Right cardiac atrium (tissue), 5 donors: ENCODE measurements at regions not wholly inside any gene's neighbourhood (a gene's known extent, or its start where the extent isn't known, plus 50 kb on each side); places are given as distances from the start of the nearest gene placed in this dataset.

Experiments used
- ATAC-seq, 2 donors: fragments of 200-7000 bp; cut with Tn5 transposase; one replicate each; pipeline versions ENCODE4 v1.8.0 to v1.9.1; 2020; ENCODE audit warnings: moderate library complexity in 2 of 2, mild to moderate bottlenecking in 1 of 2
- DNase-seq, 3 donors: peaks; one replicate each; pipeline ENCODE4 v3.0.0-alpha.2; 2020
- H3K27ac ChIP-seq: one replicate; pipeline ENCODE4 v1.5.1; 2013; ENCODE audit warnings: mild to moderate bottlenecking, low read length, control low read depth, moderate library complexity
- H3K27me3 ChIP-seq: one replicate; pipeline ENCODE4 v1.6.1; 2013; ENCODE audit not compliant: control insufficient read depth, insufficient read depth
- H3K4me1 ChIP-seq: one replicate; pipeline ENCODE4 v1.6.1; 2013; ENCODE audit warnings: low read length; ENCODE audit not compliant: control insufficient read depth, insufficient read depth
- H3K4me3 ChIP-seq: one replicate; pipeline ENCODE4 v1.5.1; 2013; ENCODE audit warnings: low read length, control low read depth
- H3K9me3 ChIP-seq: one replicate; pipeline ENCODE4 v1.6.1; 2013; ENCODE audit warnings: low read length; ENCODE audit not compliant: control insufficient read depth
- WGBS: extraction: QIAGEN DNeasy Blood & Tissue Kit; methylation state at CpG from one replicate; pipeline ENCODE4 v1.1.7; 2013; 5-methylcytosine and 5-hydroxymethylcytosine counted together
- intact Hi-C, 4 donors: fragments of 100-400 bp; cut with DNase I; formaldehyde crosslinking; loops; one replicate each; pipeline versions ENCODE4 v1.11.0 to v1.14.0; 2022 to 2023
- donor health status: healthy with polysubstance abuse.
- donor health status: DM: no; HTN: yes; CAD: no.
- donor health status: DM: no; HTN: no; CAD: no.
- donor health status: DM: no; HTN: yes; CAD: no; lungs with severe emphysema.
- donor health status: DM: yes; HTN: yes; CAD: no.

DNA sequence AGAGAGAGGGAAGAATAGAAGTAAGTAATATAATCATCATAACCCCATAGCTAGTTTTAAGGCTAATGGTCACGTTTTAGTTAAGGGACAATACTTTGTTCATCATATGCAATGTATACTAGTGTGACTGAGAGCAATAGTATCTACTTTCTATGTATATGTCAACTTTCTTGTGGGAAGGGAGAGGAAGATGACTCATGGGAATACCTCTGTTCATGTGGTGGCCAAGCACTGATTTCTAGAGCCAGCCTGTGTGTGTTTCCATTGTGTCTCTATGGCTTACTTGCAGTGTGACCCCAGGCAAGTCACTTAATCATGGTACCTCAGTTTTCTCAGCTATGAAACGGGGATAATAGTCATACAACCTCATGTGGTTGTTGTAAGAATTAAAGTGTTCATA lies 639.6 kb downstream of the CETN3 start:
- H3K27ac ChIP-seq: no peak overlapping the region
- H3K9me3 ChIP-seq: no peaks in the 10 kb centered on the region
- H3K4me3 ChIP-seq: no peak overlapping the region
- ATAC-seq (no peak), DNase-seq (no peak)
- no peaks in the 10 kb centered on the region for H3K4me1 ChIP-seq
- H3K27me3 ChIP-seq: no peaks in the 10 kb centered on the region
- intact Hi-C loops: no loop called here
- whole genome bisulfite sequencing: 80% methylated on average over 2 of the region's 2 CpGs

DNA sequence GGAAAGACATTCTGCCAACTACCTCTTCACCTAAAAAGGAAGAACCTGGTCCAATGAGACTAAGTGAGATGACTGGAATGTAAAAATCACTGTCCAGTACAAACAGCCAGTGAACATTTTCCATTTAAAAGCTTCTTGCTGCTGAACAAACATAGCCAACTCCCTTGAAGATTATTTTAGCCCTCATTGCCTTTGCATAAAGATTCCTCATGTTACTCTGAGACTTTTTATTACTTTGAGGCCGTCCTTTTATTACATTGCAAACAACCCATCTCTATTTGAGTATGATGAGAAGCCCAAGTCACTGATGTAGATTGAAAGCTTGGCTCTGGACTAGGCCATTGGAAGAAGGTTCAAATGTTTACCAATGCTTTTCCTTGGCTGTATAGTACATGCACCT lies 649.8 kb downstream of the CETN3 start:
- DNase-seq: no peak
- Histone ChIP-seq H3K27ac (no peak overlapping the region), H3K9me3 (no peaks in the 10 kb centered on the region), H3K27me3 (no peaks in the 10 kb centered on the region), H3K4me3 (no peak overlapping the region), H3K4me1 (peaks cover 1% of the 10 kb centered on the region)
- intact Hi-C loops: no loop called here
- WGBS: 87% methylated on average over 1 of the region's 1 CpG
- ATAC-seq: no peak

DNA sequence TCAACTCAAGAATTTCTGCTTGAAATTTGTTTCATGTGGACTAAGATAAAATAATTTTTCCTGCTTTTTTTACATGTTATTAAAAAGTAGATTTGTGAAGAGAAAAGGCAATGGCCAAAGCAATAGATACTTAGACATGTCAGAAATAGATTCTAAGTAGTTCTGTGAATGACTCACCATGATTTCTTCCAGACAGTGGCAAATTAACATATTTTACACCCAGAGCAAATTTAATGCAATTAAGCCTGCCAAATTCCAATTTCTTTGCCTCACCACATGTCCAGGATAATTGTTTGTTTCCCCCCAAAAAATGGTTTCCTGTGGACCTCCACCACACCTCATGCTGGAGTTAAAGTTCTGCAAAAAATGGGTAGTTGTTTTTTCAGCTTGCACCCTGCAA lies 651.4 kb downstream of the CETN3 start:
- H3K27me3 ChIP-seq: no peaks in the 10 kb centered on the region
- ATAC-seq: no peak
- H3K9me3 ChIP-seq: no peaks in the 10 kb centered on the region
- H3K4me3 ChIP-seq: no peak overlapping the region
- peaks cover 1% of the 10 kb centered on the region for H3K4me1 ChIP-seq
- intact Hi-C loops: no loop called here
- no peak overlapping the region for H3K27ac ChIP-seq
- no peak for DNase-seq

DNA sequence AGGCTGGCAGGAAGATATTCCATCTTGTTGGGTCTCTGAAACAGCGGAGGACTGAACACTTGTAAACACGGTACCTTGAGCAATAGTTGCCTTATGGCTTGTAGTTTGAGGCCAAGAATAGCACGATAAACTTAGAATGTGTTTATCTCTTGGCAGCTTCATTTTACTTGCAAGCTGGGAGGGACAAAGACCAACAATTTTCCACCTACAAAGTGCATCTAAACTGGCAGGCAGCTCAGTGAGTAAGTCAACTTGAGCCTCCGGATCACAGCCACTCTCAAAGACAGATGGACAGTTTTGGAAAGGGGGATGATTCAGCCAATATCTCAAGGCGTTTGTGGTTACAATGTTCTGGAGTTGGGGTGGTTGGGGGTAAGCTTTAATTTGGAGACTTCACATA lies 652.6 kb downstream of the CETN3 start:
- 43% methylated on average over 5 of the region's 5 CpGs for WGBS
- peak overlapping the region; percentile 78 for H3K27ac ChIP-seq
- DNase-seq: peak in 1 of 3 donors; percentile 21
- H3K9me3 ChIP-seq: no peaks in the 10 kb centered on the region
- peaks cover 1% of the 10 kb centered on the region for H3K4me1 ChIP-seq
- intact Hi-C loops: no loop called here
- H3K4me3 ChIP-seq: peak overlapping the region; percentile 36
- H3K27me3 ChIP-seq: no peaks in the 10 kb centered on the region
- peak; percentile 88 to 97 for ATAC-seq

GRCh38 chr5:89755024-89755423 lies 654.5 kb downstream of the CETN3 start:
- WGBS: 97% methylated on average over 2 of the region's 2 CpGs
- ATAC-seq (no peak), DNase-seq (no peak)

DNA sequence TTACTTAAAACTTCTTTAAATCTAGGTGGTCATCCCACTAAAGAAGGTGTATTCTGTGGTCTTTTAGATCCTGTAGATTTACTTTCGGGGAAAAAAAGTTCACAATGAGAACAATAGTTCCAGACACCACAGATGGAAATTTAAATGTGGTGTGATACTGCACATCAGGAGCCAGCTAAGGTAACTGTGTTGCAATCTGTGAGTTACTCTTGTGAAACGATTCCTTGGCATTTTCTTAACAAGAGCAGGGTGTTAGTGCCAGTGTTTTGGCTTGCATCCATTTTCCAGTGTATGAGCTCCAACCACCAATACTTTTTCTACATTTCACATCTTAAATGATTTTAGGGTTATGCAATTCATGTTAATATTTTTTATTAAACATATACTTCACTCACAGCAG lies 674.5 kb downstream of the CETN3 start:
- no peak for DNase-seq
- no peaks in the 10 kb centered on the region for H3K4me1 ChIP-seq
- WGBS: 52% methylated on average over 2 of the region's 2 CpGs
- no peak overlapping the region for H3K4me3 ChIP-seq
- intact Hi-C loops: no loop called here
- H3K27ac ChIP-seq: no peak overlapping the region
- no peaks in the 10 kb centered on the region for H3K9me3 ChIP-seq
- ATAC-seq: no peak
- no peaks in the 10 kb centered on the region for H3K27me3 ChIP-seq

More at GRCh38 chr5:89755024-89755423, 654.5 kb downstream of the CETN3 start:
- H3K27ac ChIP-seq: no peak overlapping the region
- H3K9me3 ChIP-seq: no peaks in the 10 kb centered on the region
- H3K27me3 ChIP-seq: no peaks in the 10 kb centered on the region
- H3K4me1 ChIP-seq: peaks cover 1% of the 10 kb centered on the region
- intact Hi-C loops: no loop called here
- no peak overlapping the region for H3K4me3 ChIP-seq

DNA sequence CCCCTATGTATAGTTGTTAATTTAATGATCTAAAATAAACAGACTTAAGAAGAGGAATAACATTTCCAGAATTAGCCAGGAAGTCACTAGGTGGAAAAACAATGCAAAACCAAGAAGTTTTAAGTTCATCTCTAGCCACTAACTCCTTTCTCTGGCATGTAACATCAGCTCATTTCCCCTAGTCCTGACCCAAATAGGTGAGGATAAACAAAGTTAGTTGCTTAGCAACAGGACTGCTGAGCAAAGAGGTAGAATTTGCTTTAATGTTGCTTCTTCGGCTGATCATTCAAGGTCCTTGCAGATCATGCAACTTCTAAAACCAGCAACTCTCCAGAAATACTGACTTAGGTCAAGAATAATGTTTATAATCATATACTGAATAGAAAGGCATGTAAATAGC lies 675.8 kb downstream of the CETN3 start:
- intact Hi-C loops: no loop called here
- no peaks in the 10 kb centered on the region for H3K27me3 ChIP-seq
- no peak overlapping the region for H3K4me3 ChIP-seq
- no peak overlapping the region for H3K27ac ChIP-seq
- ATAC-seq (no peak), DNase-seq (no peak)
- WGBS: 76% methylated on average over 1 of the region's 1 CpG
- H3K4me1 ChIP-seq: no peaks in the 10 kb centered on the region
- H3K9me3 ChIP-seq: no peaks in the 10 kb centered on the region

DNA sequence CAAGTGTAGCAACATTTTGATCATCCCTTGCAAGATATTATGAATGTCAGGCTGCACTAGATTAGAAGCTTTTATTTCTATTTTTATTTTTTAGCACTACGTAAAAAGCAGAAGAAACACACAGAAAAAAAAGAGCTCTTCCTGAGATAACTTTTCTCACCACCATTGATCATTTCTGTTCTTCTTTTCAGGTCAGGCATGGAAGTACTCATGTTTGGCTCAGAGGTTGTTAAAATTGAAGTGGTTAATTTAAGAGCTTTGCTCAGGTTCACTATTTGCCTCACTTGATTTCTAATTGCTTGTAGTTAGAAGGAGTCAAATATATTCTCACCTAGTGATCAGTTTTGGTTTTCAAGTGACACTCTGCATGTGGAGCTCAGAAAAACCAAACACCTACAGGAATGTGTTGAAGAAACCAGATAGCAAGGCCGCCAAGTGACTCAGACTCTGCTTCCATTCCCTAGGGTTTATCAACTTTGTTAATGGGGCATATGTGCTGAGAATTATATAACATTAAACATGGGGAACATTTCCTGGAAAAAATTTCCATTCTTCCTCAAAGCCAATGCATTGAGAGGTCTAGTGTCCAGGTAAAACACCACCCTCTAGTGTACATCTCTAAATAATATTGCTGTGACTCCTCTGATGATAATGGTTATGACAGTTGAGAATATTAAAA lies 679.8 kb downstream of the CETN3 start:
- Histone ChIP-seq H3K4me1 (no peaks in the 10 kb centered on the region), H3K4me3 (no peak overlapping the region), H3K9me3 (no peaks in the 10 kb centered on the region), H3K27me3 (no peaks in the 10 kb centered on the region), H3K27ac (no peak overlapping the region)
- ATAC-seq: peak in 1 of 2 donors; percentile 68
- no peak for DNase-seq
- intact Hi-C loops: no loop called here
- WGBS: 60% methylated on average over 2 of the region's 2 CpGs

- DNase-seq (peak; percentile 40 to 76 (median 47)), ATAC-seq (peak; percentile 92 to 94)
- Histone ChIP-seq H3K4me1 (no peaks in the 10 kb centered on the region), H3K9me3 (no peaks in the 10 kb centered on the region), H3K4me3 (no peak overlapping the region), H3K27me3 (no peaks in the 10 kb centered on the region), H3K27ac (no peak overlapping the region)
- intact Hi-C loops: no loop called here
- WGBS: 6% methylated on average over 5 of the region's 5 CpGs
These were observed 680.8 kb downstream of the CETN3 start for GRCh38 chr5:89728750-89729149.

DNA sequence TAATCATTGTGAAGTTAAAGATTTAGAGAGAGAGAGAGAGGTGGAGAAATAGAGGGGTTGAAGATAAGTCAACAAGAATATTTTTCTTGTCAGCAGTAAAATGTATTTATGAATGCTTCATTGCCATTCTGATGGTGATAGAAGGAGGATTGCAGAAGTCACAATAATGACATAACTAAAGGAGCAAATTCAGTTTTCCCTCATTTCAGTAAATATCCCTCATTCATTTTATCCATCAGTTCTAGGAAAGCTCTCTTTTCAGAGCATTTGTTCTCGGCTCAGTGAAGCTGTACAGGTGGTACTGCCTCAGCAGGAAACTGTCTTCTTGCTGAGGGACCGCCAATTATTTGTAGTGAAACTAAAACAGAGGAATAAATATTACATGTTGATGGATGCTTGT lies 681.4 kb downstream of the CETN3 start:
- Histone ChIP-seq H3K9me3 (no peaks in the 10 kb centered on the region), H3K27ac (no peak overlapping the region), H3K4me1 (no peaks in the 10 kb centered on the region), H3K27me3 (no peaks in the 10 kb centered on the region), H3K4me3 (no peak overlapping the region)
- intact Hi-C loops: no loop called here
- DNase-seq (no peak), ATAC-seq (no peak)
- WGBS: 79% methylated on average over 2 of the region's 2 CpGs

- no peak for DNase-seq
- Histone ChIP-seq H3K9me3 (no peaks in the 10 kb centered on the region), H3K27me3 (no peaks in the 10 kb centered on the region), H3K4me1 (no peaks in the 10 kb centered on the region), H3K27ac (no peak overlapping the region), H3K4me3 (no peak overlapping the region)
- WGBS: 92% methylated on average over 7 of the region's 7 CpGs
- no peak for ATAC-seq
- intact Hi-C loops: no loop called here
These were observed 685.0 kb downstream of the CETN3 start for GRCh38 chr5:89724379-89725095.
